ENCODE measurements at regions not wholly inside any gene's neighbourhood (a gene's known extent, or its start where the extent isn't known, plus 50 kb on each side); places are given as distances from the start of the nearest gene placed in this dataset.

- TF ChIP-seq EZH2 (IDR thresholded peaks at IDR 0.05; ENCODE audit: insufficient read depth, poor library complexity, severe bottlenecking) = no peak
- no peak for TF ChIP-seq EZH2phosphoT487 (IDR thresholded peaks at IDR 0.05; ENCODE audit: insufficient read depth, low read depth)
Measured at GRCh38 chr21:17118638-17119384, 394.0 kb upstream of the CXADR start.

Data from GM23248 (cell line).